ENCODE measurements at regions not wholly inside any gene's neighbourhood (a gene's known extent, or its start where the extent isn't known, plus 50 kb on each side); places are given as distances from the start of the nearest gene placed in this dataset.
"Not testable (repeated sequence)": the region's sequence is repeated elsewhere in the genome, so short reads cannot be mapped to it uniquely, and the experiment has no call there.

- no peak for DNase-seq (ENCODE audit: low read depth in 2 of 3, low spot score in 1 of 3)
Measured at GRCh38 chr3:181917027-181917426, 205.3 kb downstream of the SOX2 start.

- no peak for DNase-seq (ENCODE audit: low read depth in 2 of 3, low spot score in 1 of 3)
Measured at GRCh38 chr3:181919375-181919774, 207.7 kb downstream of the SOX2 start.

GRCh38 chr3:181920409-181920808, 208.7 kb downstream of the SOX2 start:
- DNase-seq (ENCODE audit: low read depth in 2 of 3, low spot score in 1 of 3) = no peak

- DNase-seq (ENCODE audit: low read depth in 2 of 3, low spot score in 1 of 3) = no peak
Measured at GRCh38 chr3:181921220-181921619, 209.5 kb downstream of the SOX2 start.

GRCh38 chr3:181925841-181926240, 214.1 kb downstream of the SOX2 start:
- not testable (repeated sequence) for DNase-seq (ENCODE audit: low read depth in 2 of 3, low spot score in 1 of 3)

GRCh38 chr3:181929501-181929900, 217.8 kb downstream of the SOX2 start:
- DNase-seq (ENCODE audit: low read depth in 2 of 3, low spot score in 1 of 3) = no peak

GRCh38 chr3:181930105-181930504, 218.4 kb downstream of the SOX2 start:
- no peak for DNase-seq (ENCODE audit: low read depth in 2 of 3, low spot score in 1 of 3)

- DNase-seq (ENCODE audit: low read depth in 2 of 3, low spot score in 1 of 3) = no peak
Measured at GRCh38 chr3:181932039-181932438, 220.3 kb downstream of the SOX2 start.

GRCh38 chr3:181933052-181933618, 221.4 kb downstream of the SOX2 start:
- DNase-seq (ENCODE audit: low read depth in 2 of 3, low spot score in 1 of 3) = no peak

GRCh38 chr3:181935915-181936314, 224.2 kb downstream of the SOX2 start:
- DNase-seq (ENCODE audit: low read depth in 2 of 3, low spot score in 1 of 3) = no peak

GRCh38 chr3:181936774-181937173, 225.0 kb downstream of the SOX2 start:
- DNase-seq (ENCODE audit: low read depth in 2 of 3, low spot score in 1 of 3) = no peak

- DNase-seq (ENCODE audit: low read depth in 2 of 3, low spot score in 1 of 3) = not testable (repeated sequence)
Measured at GRCh38 chr3:181938580-181938979, 226.9 kb downstream of the SOX2 start.

GRCh38 chr3:181940703-181941102, 229.0 kb downstream of the SOX2 start:
- DNase-seq (ENCODE audit: low read depth in 2 of 3, low spot score in 1 of 3) = no peak

- no peak for DNase-seq (ENCODE audit: low read depth in 2 of 3, low spot score in 1 of 3)
Measured at GRCh38 chr3:181941250-181941649, 229.5 kb downstream of the SOX2 start.

GRCh38 chr3:181943285-181943684, 231.6 kb downstream of the SOX2 start:
- DNase-seq (ENCODE audit: low read depth in 2 of 3, low spot score in 1 of 3) = no peak

- no peak for DNase-seq (ENCODE audit: low read depth in 2 of 3, low spot score in 1 of 3)
Measured at GRCh38 chr3:181947606-181948005, 235.9 kb downstream of the SOX2 start.

- no peak for DNase-seq (ENCODE audit: low read depth in 2 of 3, low spot score in 1 of 3)
Measured at GRCh38 chr3:181948286-181948685, 236.6 kb downstream of the SOX2 start.

GRCh38 chr3:181952221-181952620, 240.5 kb downstream of the SOX2 start:
- no peak for DNase-seq (ENCODE audit: low read depth in 2 of 3, low spot score in 1 of 3)

GRCh38 chr3:181952929-181953328, 241.2 kb downstream of the SOX2 start:
- DNase-seq (ENCODE audit: low read depth in 2 of 3, low spot score in 1 of 3) = no peak

- no peak for DNase-seq (ENCODE audit: low read depth in 2 of 3, low spot score in 1 of 3)
Measured at GRCh38 chr3:181955566-181955965, 243.8 kb downstream of the SOX2 start.

GRCh38 chr3:181956122-181956521, 244.4 kb downstream of the SOX2 start:
- no peak for DNase-seq (ENCODE audit: low read depth in 2 of 3, low spot score in 1 of 3)

- DNase-seq (ENCODE audit: low read depth in 2 of 3, low spot score in 1 of 3) = no peak
Measured at GRCh38 chr3:181966393-181966792, 254.7 kb downstream of the SOX2 start.

- no peak for DNase-seq (ENCODE audit: low read depth in 2 of 3, low spot score in 1 of 3)
Measured at GRCh38 chr3:181969925-181970324, 258.2 kb downstream of the SOX2 start.

- no peak for DNase-seq (ENCODE audit: low read depth in 2 of 3, low spot score in 1 of 3)
Measured at GRCh38 chr3:181971424-181971823, 259.7 kb downstream of the SOX2 start.

Data from stimulated activated CD4-positive, alpha-beta T cell treated with anti-CD3 and anti-CD28 coated beads, Interleukin-12 subunit alpha, Interleukin-12 subunit beta, amount 100 ng/mL, for 48 hours (primary cell).